Body of pancreas (tissue), 4 donors: ENCODE measurements at regions not wholly inside any gene's neighbourhood (a gene's known extent, or its start where the extent isn't known, plus 50 kb on each side); places are given as distances from the start of the nearest gene placed in this dataset.

Source experiments
- POLR2A ChIP-seq, 3 donors: fragments of 450-650 bp; IDR thresholded peaks; one replicate each; pipeline ENCODE4 v1.6.1; 2016; ENCODE audit warnings: antibody characterized with exemption in 3 of 3, mild to moderate bottlenecking in 2 of 3
- TF ChIP-seq, protein P1 (sequence below), 7 experiments: fragments of 450-650 bp in 4 of 7; fragments of 200-600 bp in 3 of 7; sonication (generic) in 3 of 7; IDR thresholded peaks; one replicate each; pipeline ENCODE4 v1.5.1; 2016 to 2019; ENCODE audit warnings: antibody characterized with exemption in 7 of 7

DNA sequence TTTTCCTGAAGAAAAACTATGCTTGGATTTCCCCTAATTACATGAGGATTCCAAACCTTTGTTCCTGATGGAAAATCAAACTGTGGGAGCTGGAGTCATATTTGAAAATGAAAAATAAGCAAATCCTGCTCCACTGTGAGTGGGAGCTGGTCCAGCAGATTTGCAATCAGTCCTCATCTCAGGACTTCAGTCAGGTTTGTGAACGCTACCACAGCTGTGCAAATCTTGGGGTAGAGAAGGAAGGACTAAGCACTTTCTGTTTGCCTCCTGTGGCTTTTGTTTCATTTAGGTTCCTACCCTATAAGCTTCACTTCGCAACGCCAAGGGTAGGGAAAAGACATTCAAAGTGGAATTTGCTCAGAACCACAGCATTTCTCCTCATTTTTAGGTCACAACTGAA lies 238.2 kb downstream of the TUSC7 start:
- TF ChIP-seq, protein P1, sequence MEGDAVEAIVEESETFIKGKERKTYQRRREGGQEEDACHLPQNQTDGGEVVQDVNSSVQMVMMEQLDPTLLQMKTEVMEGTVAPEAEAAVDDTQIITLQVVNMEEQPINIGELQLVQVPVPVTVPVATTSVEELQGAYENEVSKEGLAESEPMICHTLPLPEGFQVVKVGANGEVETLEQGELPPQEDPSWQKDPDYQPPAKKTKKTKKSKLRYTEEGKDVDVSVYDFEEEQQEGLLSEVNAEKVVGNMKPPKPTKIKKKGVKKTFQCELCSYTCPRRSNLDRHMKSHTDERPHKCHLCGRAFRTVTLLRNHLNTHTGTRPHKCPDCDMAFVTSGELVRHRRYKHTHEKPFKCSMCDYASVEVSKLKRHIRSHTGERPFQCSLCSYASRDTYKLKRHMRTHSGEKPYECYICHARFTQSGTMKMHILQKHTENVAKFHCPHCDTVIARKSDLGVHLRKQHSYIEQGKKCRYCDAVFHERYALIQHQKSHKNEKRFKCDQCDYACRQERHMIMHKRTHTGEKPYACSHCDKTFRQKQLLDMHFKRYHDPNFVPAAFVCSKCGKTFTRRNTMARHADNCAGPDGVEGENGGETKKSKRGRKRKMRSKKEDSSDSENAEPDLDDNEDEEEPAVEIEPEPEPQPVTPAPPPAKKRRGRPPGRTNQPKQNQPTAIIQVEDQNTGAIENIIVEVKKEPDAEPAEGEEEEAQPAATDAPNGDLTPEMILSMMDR (IDR thresholded peaks at IDR 0.05): no peak
- TF ChIP-seq POLR2A (IDR thresholded peaks at IDR 0.05): no peak
